SH-SY5Y (cell line): ENCODE measurements at regions not wholly inside any gene's neighbourhood (a gene's known extent, or its start where the extent isn't known, plus 50 kb on each side); places are given as distances from the start of the nearest gene placed in this dataset.

Experiments used
- GATA2 ChIP-seq: IDR thresholded peaks from 2 replicates; pipeline ENCODE4 v1.6.1; 2011; ENCODE audit warnings: mild to moderate bottlenecking, low read depth, low read length
- GATA3 ChIP-seq: IDR thresholded peaks from 2 replicates; pipeline ENCODE4 v1.6.1; 2011; ENCODE audit warnings: low read depth, mild to moderate bottlenecking, low read length, moderate library complexity

GRCh38 chr7:130789436-130789835 is 55.4 kb upstream of the KLF14 start:
- TF ChIP-seq GATA2 (no peak), GATA3 (no peak)
